ENCODE measurements at regions not wholly inside any gene's neighbourhood (a gene's known extent, or its start where the extent isn't known, plus 50 kb on each side); places are given as distances from the start of the nearest gene placed in this dataset.

DNA sequence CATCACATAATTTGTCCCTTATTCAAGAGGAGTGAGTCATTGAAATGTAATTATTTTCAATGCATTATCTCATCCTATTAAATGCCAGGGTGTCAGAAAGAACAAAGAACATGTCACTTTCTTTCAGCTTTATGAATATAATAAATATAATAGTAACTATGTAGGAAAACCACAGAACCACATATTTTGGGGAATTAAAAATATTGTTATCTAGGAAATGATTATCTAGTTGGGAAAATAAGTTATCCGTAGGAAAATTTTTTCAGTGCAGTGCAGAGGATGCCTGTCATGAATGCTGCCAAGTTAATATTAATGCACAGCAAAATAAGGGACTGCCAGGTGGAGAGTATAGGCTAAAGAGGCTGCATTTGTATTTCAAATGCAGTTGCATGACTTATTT, 844.8 kb downstream of the MAT2B start:
- no peaks in the 10 kb centered on the region for H3K4me1 ChIP-seq
- no peaks in the 10 kb centered on the region for H3K27me3 ChIP-seq
- no peak overlapping the region for H3K4me3 ChIP-seq
- no peak overlapping the region for H3K27ac ChIP-seq
- DNase-seq, result no peak
- no peaks in the 10 kb centered on the region for H3K9me3 ChIP-seq
- TF ChIP-seq, protein P1, sequence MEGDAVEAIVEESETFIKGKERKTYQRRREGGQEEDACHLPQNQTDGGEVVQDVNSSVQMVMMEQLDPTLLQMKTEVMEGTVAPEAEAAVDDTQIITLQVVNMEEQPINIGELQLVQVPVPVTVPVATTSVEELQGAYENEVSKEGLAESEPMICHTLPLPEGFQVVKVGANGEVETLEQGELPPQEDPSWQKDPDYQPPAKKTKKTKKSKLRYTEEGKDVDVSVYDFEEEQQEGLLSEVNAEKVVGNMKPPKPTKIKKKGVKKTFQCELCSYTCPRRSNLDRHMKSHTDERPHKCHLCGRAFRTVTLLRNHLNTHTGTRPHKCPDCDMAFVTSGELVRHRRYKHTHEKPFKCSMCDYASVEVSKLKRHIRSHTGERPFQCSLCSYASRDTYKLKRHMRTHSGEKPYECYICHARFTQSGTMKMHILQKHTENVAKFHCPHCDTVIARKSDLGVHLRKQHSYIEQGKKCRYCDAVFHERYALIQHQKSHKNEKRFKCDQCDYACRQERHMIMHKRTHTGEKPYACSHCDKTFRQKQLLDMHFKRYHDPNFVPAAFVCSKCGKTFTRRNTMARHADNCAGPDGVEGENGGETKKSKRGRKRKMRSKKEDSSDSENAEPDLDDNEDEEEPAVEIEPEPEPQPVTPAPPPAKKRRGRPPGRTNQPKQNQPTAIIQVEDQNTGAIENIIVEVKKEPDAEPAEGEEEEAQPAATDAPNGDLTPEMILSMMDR (IDR thresholded peaks at IDR 0.05), result no peak
- TF ChIP-seq POLR2A (IDR thresholded peaks at IDR 0.05), result no peak
- intact Hi-C loops (cut with DNase I), result no loop called here
- ATAC-seq, result no peak
- H3K36me3 ChIP-seq, result no peaks in the 10 kb centered on the region
- 33% methylated on average over 1 of the region's 1 CpG for WGBS (ENCODE audit: insufficient coverage, low coverage, low lambda C conversion rate, missing lambda C conversion rate)

DNA sequence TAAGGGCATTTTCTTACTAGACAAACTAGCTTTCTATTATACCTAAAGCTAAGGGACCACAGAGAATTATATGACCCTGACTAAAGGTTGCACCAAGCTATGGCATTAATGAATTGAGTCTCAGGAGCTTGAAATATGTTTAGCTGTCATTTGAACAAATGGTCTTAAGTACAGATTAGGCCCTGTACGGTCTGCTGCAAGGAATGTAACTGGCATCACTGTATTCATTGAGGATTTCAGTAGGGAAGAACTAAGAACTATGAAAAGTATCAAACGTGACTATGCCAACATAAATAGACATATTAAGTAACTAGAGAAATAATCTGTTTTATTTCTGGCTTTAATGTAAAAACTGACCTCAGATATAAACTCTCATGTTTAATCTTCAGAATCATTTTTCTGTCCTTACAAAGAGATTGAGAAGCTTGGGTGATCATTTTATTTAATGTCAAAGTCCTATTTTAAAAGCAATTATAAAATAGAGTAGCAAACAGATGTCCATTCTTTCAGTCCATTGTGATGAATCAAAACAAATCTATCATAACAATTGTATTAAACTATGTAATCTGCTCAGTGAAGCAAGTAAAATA, 845.9 kb downstream of the MAT2B start:
- H3K9me3 ChIP-seq, result no peaks in the 10 kb centered on the region
- WGBS (ENCODE audit: insufficient coverage, low coverage, low lambda C conversion rate, missing lambda C conversion rate), result 40% methylated on average over 2 of the region's 2 CpGs
- TF ChIP-seq POLR2A (IDR thresholded peaks at IDR 0.05), result no peak
- DNase-seq, result no peak
- H3K4me1 ChIP-seq, result no peaks in the 10 kb centered on the region
- no peak overlapping the region for H3K27ac ChIP-seq
- no peak overlapping the region for H3K4me3 ChIP-seq
- no peak for ATAC-seq
- H3K36me3 ChIP-seq, result no peaks in the 10 kb centered on the region
- intact Hi-C loops (cut with DNase I), result no loop called here
- no peaks in the 10 kb centered on the region for H3K27me3 ChIP-seq

- no peak for ATAC-seq
- intact Hi-C loops (cut with DNase I), result no loop called here
- no peaks in the 10 kb centered on the region for H3K36me3 ChIP-seq
- H3K4me3 ChIP-seq, result no peak overlapping the region
- no peaks in the 10 kb centered on the region for H3K27me3 ChIP-seq
- TF ChIP-seq POLR2A (IDR thresholded peaks at IDR 0.05), result no peak
- TF ChIP-seq, protein P1 (IDR thresholded peaks at IDR 0.05), result no peak
- H3K27ac ChIP-seq, result no peak overlapping the region
- WGBS (ENCODE audit: insufficient coverage, low coverage, low lambda C conversion rate, missing lambda C conversion rate), result 6% methylated on average over 2 of the region's 2 CpGs
- no peak for DNase-seq
- no peaks in the 10 kb centered on the region for H3K9me3 ChIP-seq
- no peaks in the 10 kb centered on the region for H3K4me1 ChIP-seq
Measured at GRCh38 chr5:164352695-164353094, 847.3 kb downstream of the MAT2B start.

GRCh38 chr5:164353155-164353554, 847.7 kb downstream of the MAT2B start:
- 16% methylated on average over 1 of the region's 1 CpG for WGBS (ENCODE audit: insufficient coverage, low coverage, low lambda C conversion rate, missing lambda C conversion rate)

GRCh38 chr5:164354139-164354751, 848.8 kb downstream of the MAT2B start:
- ATAC-seq, result no peak
- no peak for DNase-seq
- H3K27ac ChIP-seq, result no peak overlapping the region
- no peaks in the 10 kb centered on the region for H3K27me3 ChIP-seq
- TF ChIP-seq, protein P1 (IDR thresholded peaks at IDR 0.05), result no peak
- TF ChIP-seq POLR2A (IDR thresholded peaks at IDR 0.05), result no peak
- 59% methylated on average over 7 of the region's 7 CpGs for WGBS (ENCODE audit: insufficient coverage, low coverage, low lambda C conversion rate, missing lambda C conversion rate)
- intact Hi-C loops (cut with DNase I), result no loop called here
- H3K4me3 ChIP-seq, result no peak overlapping the region
- H3K9me3 ChIP-seq, result no peaks in the 10 kb centered on the region
- H3K4me1 ChIP-seq, result no peaks in the 10 kb centered on the region
- no peaks in the 10 kb centered on the region for H3K36me3 ChIP-seq

More at GRCh38 chr5:164353155-164353554, 847.7 kb downstream of the MAT2B start:
- ATAC-seq (no peak), DNase-seq (no peak)
- Histone ChIP-seq H3K4me3 (no peak overlapping the region), H3K9me3 (no peaks in the 10 kb centered on the region), H3K36me3 (no peaks in the 10 kb centered on the region), H3K27me3 (no peaks in the 10 kb centered on the region), H3K4me1 (no peaks in the 10 kb centered on the region), H3K27ac (no peak overlapping the region)
- TF ChIP-seq, protein P1 (IDR thresholded peaks at IDR 0.05), result no peak
- intact Hi-C loops (cut with DNase I), result no loop called here
